ENCODE measurements at regions not wholly inside any gene's neighbourhood (a gene's known extent, or its start where the extent isn't known, plus 50 kb on each side); places are given as distances from the start of the nearest gene placed in this dataset.
"Not testable (repeated sequence)": the region's sequence is repeated elsewhere in the genome, so short reads cannot be mapped to it uniquely, and the experiment has no call there.

DNA sequence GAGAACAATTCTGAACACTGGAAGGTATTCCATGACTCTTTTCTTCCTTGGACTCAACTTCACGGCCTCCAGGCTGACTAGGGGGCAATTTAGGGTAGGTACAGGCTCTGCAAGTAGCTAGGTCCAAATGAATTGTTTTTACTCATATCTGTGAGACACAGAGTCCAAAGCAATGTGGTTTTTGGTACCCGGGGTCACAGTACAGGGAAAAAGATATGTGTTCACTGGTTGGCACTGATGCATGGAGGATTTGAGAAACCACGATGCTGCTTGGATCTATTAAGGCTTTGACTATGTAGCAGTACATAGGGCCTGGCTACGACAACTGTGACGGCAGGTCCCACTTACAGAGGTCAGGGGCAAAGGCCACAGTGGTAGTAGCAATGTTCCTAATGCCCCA lies 200.6 kb downstream of the DUSP10 start:
- Histone ChIP-seq H3K27me3 (ENCODE audit: control insufficient read depth in 2 of 2, insufficient read depth in 2 of 2, low read length in 2 of 2) (no peaks in the 10 kb centered on the region), H3K9ac (ENCODE audit: low read depth in 1 of 2, low read length in 2 of 2) (no peak overlapping the region), H3K9me3 (ENCODE audit: control insufficient read depth in 2 of 2, low read length in 2 of 2) (peaks cover 0 to 2% of the 10 kb centered on the region in 2 donors), H3K4me1 (ENCODE audit: control insufficient read depth in 2 of 2, insufficient read depth in 2 of 2, low read length in 2 of 2) (no peaks in the 10 kb centered on the region), H3K36me3 (ENCODE audit: control insufficient read depth in 2 of 2, insufficient read depth in 2 of 2, low read length in 2 of 2) (no peaks in the 10 kb centered on the region), H3K4me3 (ENCODE audit: low read length in 2 of 2) (no peak overlapping the region), H3K27ac (ENCODE audit: low read depth in 2 of 2, low read length in 2 of 2) (no peak overlapping the region)

DNA sequence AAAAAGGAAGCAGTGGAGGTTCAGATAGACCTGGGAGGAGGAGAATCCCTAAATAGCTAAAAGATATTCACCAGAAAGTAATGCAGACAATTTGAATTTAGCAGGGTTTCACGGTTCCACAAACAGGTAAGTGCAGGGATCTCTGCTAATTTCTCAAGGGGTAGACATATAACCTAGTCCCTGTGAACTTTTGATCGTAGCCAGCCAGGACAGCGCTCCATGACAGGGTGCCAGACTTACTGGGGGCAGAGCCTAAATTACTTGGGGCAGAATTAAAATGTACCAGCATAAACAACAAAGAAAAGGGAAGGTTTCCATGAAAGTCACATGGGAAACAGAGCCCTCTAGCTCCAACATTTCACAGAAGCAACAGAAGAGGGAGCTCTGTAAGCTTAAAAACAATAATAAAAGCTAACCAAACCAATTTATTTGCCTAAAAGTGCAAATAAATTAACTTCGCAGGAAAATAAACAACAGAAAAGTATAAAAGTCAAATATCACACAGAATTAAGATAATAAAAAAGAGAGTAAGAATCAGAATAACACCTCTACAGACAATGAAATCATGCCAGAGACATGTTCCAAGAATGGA lies 198.3 kb downstream of the DUSP10 start:
- no peaks in the 10 kb centered on the region for H3K4me1 ChIP-seq (ENCODE audit: control insufficient read depth in 2 of 2, insufficient read depth in 2 of 2, low read length in 2 of 2)
- H3K9me3 ChIP-seq (ENCODE audit: control insufficient read depth in 2 of 2, low read length in 2 of 2), result no peaks in the 10 kb centered on the region
- H3K27ac ChIP-seq (ENCODE audit: low read depth in 2 of 2, low read length in 2 of 2), result no peak overlapping the region
- no peak overlapping the region for H3K9ac ChIP-seq (ENCODE audit: low read depth in 1 of 2, low read length in 2 of 2)
- no peaks in the 10 kb centered on the region for H3K27me3 ChIP-seq (ENCODE audit: control insufficient read depth in 2 of 2, insufficient read depth in 2 of 2, low read length in 2 of 2)
- no peak overlapping the region for H3K4me3 ChIP-seq (ENCODE audit: low read length in 2 of 2)
- no peaks in the 10 kb centered on the region for H3K36me3 ChIP-seq (ENCODE audit: control insufficient read depth in 2 of 2, insufficient read depth in 2 of 2, low read length in 2 of 2)

GRCh38 chr1:221548942-221549341 lies 192.9 kb downstream of the DUSP10 start:
- H3K9ac ChIP-seq (ENCODE audit: low read depth in 1 of 2, low read length in 2 of 2), result no peak overlapping the region
- no peaks in the 10 kb centered on the region for H3K4me1 ChIP-seq (ENCODE audit: control insufficient read depth in 2 of 2, insufficient read depth in 2 of 2, low read length in 2 of 2)
- H3K9me3 ChIP-seq (ENCODE audit: control insufficient read depth in 2 of 2, low read length in 2 of 2), result no peaks in the 10 kb centered on the region
- no peaks in the 10 kb centered on the region for H3K27me3 ChIP-seq (ENCODE audit: control insufficient read depth in 2 of 2, insufficient read depth in 2 of 2, low read length in 2 of 2)
- no peak overlapping the region for H3K27ac ChIP-seq (ENCODE audit: low read depth in 2 of 2, low read length in 2 of 2)
- H3K36me3 ChIP-seq (ENCODE audit: control insufficient read depth in 2 of 2, insufficient read depth in 2 of 2, low read length in 2 of 2), result no peaks in the 10 kb centered on the region
- no peak overlapping the region for H3K4me3 ChIP-seq (ENCODE audit: low read length in 2 of 2)

- no peak overlapping the region for H3K9ac ChIP-seq (ENCODE audit: low read depth in 1 of 2, low read length in 2 of 2)
- no peaks in the 10 kb centered on the region for H3K4me1 ChIP-seq (ENCODE audit: control insufficient read depth in 2 of 2, insufficient read depth in 2 of 2, low read length in 2 of 2)
- no peak overlapping the region for H3K4me3 ChIP-seq (ENCODE audit: low read length in 2 of 2)
- no peaks in the 10 kb centered on the region for H3K9me3 ChIP-seq (ENCODE audit: control insufficient read depth in 2 of 2, low read length in 2 of 2)
- H3K36me3 ChIP-seq (ENCODE audit: control insufficient read depth in 2 of 2, insufficient read depth in 2 of 2, low read length in 2 of 2), result no peaks in the 10 kb centered on the region
- no peak overlapping the region for H3K27ac ChIP-seq (ENCODE audit: low read depth in 2 of 2, low read length in 2 of 2)
- H3K27me3 ChIP-seq (ENCODE audit: control insufficient read depth in 2 of 2, insufficient read depth in 2 of 2, low read length in 2 of 2), result no peaks in the 10 kb centered on the region
Observed at GRCh38 chr1:221549815-221550214, 192.1 kb downstream of the DUSP10 start.

DNA sequence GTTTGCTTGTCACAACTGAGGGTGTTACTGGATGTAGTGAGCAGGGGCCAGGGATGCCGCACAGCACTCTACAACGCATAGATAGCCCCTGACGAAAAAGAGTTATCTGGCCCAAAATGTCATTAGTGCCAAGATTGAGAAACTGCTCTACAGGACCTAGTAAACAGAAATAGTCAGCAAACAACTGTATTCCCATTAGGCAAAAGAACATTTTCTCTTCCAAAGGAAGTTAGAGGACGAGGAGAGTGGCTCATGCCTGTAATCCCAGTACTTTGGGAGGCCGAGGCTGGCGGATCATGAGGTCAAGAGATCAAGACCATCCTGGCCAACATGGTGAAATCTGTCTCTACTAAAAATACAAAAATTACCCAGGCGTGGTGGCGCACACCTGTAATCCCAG lies 189.1 kb downstream of the DUSP10 start:
- not testable (repeated sequence) for H3K27ac ChIP-seq (ENCODE audit: low read depth in 2 of 2, low read length in 2 of 2); H3K4me3 ChIP-seq (ENCODE audit: low read length in 2 of 2); H3K27me3 ChIP-seq (ENCODE audit: control insufficient read depth in 2 of 2, insufficient read depth in 2 of 2, low read length in 2 of 2); H3K4me1 ChIP-seq (ENCODE audit: control insufficient read depth in 2 of 2, insufficient read depth in 2 of 2, low read length in 2 of 2); H3K9me3 ChIP-seq (ENCODE audit: control insufficient read depth in 2 of 2, low read length in 2 of 2); H3K36me3 ChIP-seq (ENCODE audit: control insufficient read depth in 2 of 2, insufficient read depth in 2 of 2, low read length in 2 of 2); H3K9ac ChIP-seq (ENCODE audit: low read depth in 1 of 2, low read length in 2 of 2)

- Histone ChIP-seq H3K27ac (ENCODE audit: low read depth in 2 of 2, low read length in 2 of 2) (no peak overlapping the region), H3K36me3 (ENCODE audit: control insufficient read depth in 2 of 2, insufficient read depth in 2 of 2, low read length in 2 of 2) (no peaks in the 10 kb centered on the region), H3K4me3 (ENCODE audit: low read length in 2 of 2) (no peak overlapping the region), H3K4me1 (ENCODE audit: control insufficient read depth in 2 of 2, insufficient read depth in 2 of 2, low read length in 2 of 2) (no peaks in the 10 kb centered on the region), H3K9me3 (ENCODE audit: control insufficient read depth in 2 of 2, low read length in 2 of 2) (no peaks in the 10 kb centered on the region), H3K9ac (ENCODE audit: low read depth in 1 of 2, low read length in 2 of 2) (no peak overlapping the region), H3K27me3 (ENCODE audit: control insufficient read depth in 2 of 2, insufficient read depth in 2 of 2, low read length in 2 of 2) (no peaks in the 10 kb centered on the region)
Observed at GRCh38 chr1:221555689-221556433, 186.0 kb downstream of the DUSP10 start.

GRCh38 chr1:221556435-221556834 lies 185.5 kb downstream of the DUSP10 start:
- H3K36me3 ChIP-seq (ENCODE audit: control insufficient read depth in 2 of 2, insufficient read depth in 2 of 2, low read length in 2 of 2), result no peaks in the 10 kb centered on the region
- H3K4me1 ChIP-seq (ENCODE audit: control insufficient read depth in 2 of 2, insufficient read depth in 2 of 2, low read length in 2 of 2), result no peaks in the 10 kb centered on the region
- no peak overlapping the region for H3K27ac ChIP-seq (ENCODE audit: low read depth in 2 of 2, low read length in 2 of 2)
- H3K4me3 ChIP-seq (ENCODE audit: low read length in 2 of 2), result no peak overlapping the region
- H3K9me3 ChIP-seq (ENCODE audit: control insufficient read depth in 2 of 2, low read length in 2 of 2), result no peaks in the 10 kb centered on the region
- H3K27me3 ChIP-seq (ENCODE audit: control insufficient read depth in 2 of 2, insufficient read depth in 2 of 2, low read length in 2 of 2), result no peaks in the 10 kb centered on the region
- H3K9ac ChIP-seq (ENCODE audit: low read depth in 1 of 2, low read length in 2 of 2), result no peak overlapping the region

- H3K27me3 ChIP-seq (ENCODE audit: control insufficient read depth in 2 of 2, insufficient read depth in 2 of 2, low read length in 2 of 2), result no peaks in the 10 kb centered on the region
- no peak overlapping the region for H3K27ac ChIP-seq (ENCODE audit: low read depth in 2 of 2, low read length in 2 of 2)
- H3K4me3 ChIP-seq (ENCODE audit: low read length in 2 of 2), result no peak overlapping the region
- no peaks in the 10 kb centered on the region for H3K4me1 ChIP-seq (ENCODE audit: control insufficient read depth in 2 of 2, insufficient read depth in 2 of 2, low read length in 2 of 2)
- no peaks in the 10 kb centered on the region for H3K36me3 ChIP-seq (ENCODE audit: control insufficient read depth in 2 of 2, insufficient read depth in 2 of 2, low read length in 2 of 2)
- no peak overlapping the region for H3K9ac ChIP-seq (ENCODE audit: low read depth in 1 of 2, low read length in 2 of 2)
- no peaks in the 10 kb centered on the region for H3K9me3 ChIP-seq (ENCODE audit: control insufficient read depth in 2 of 2, low read length in 2 of 2)
Observed at GRCh38 chr1:221557013-221557412, 184.9 kb downstream of the DUSP10 start.

GRCh38 chr1:221558396-221558795 lies 183.5 kb downstream of the DUSP10 start:
- no peaks in the 10 kb centered on the region for H3K27me3 ChIP-seq (ENCODE audit: control insufficient read depth in 2 of 2, insufficient read depth in 2 of 2, low read length in 2 of 2)
- no peak overlapping the region for H3K27ac ChIP-seq (ENCODE audit: low read depth in 2 of 2, low read length in 2 of 2)
- no peaks in the 10 kb centered on the region for H3K4me1 ChIP-seq (ENCODE audit: control insufficient read depth in 2 of 2, insufficient read depth in 2 of 2, low read length in 2 of 2)
- H3K36me3 ChIP-seq (ENCODE audit: control insufficient read depth in 2 of 2, insufficient read depth in 2 of 2, low read length in 2 of 2), result no peaks in the 10 kb centered on the region
- no peaks in the 10 kb centered on the region for H3K9me3 ChIP-seq (ENCODE audit: control insufficient read depth in 2 of 2, low read length in 2 of 2)
- no peak overlapping the region for H3K4me3 ChIP-seq (ENCODE audit: low read length in 2 of 2)
- no peak overlapping the region for H3K9ac ChIP-seq (ENCODE audit: low read depth in 1 of 2, low read length in 2 of 2)

- H3K27me3 ChIP-seq (ENCODE audit: control insufficient read depth in 2 of 2, insufficient read depth in 2 of 2, low read length in 2 of 2), result no peaks in the 10 kb centered on the region
- H3K36me3 ChIP-seq (ENCODE audit: control insufficient read depth in 2 of 2, insufficient read depth in 2 of 2, low read length in 2 of 2), result no peaks in the 10 kb centered on the region
- no peak overlapping the region for H3K27ac ChIP-seq (ENCODE audit: low read depth in 2 of 2, low read length in 2 of 2)
- no peak overlapping the region for H3K9ac ChIP-seq (ENCODE audit: low read depth in 1 of 2, low read length in 2 of 2)
- no peaks in the 10 kb centered on the region for H3K9me3 ChIP-seq (ENCODE audit: control insufficient read depth in 2 of 2, low read length in 2 of 2)
- no peaks in the 10 kb centered on the region for H3K4me1 ChIP-seq (ENCODE audit: control insufficient read depth in 2 of 2, insufficient read depth in 2 of 2, low read length in 2 of 2)
- no peak overlapping the region for H3K4me3 ChIP-seq (ENCODE audit: low read length in 2 of 2)
Observed at GRCh38 chr1:221559911-221560310, 182.0 kb downstream of the DUSP10 start.
